Suprapubic skin (tissue), 4 donors: ENCODE measurements at regions not wholly inside any gene's neighbourhood (a gene's known extent, or its start where the extent isn't known, plus 50 kb on each side); places are given as distances from the start of the nearest gene placed in this dataset.

Source experiments
- DNase-seq, 2 donors: peaks; one replicate each; pipeline ENCODE4 v3.0.0-alpha.2; 2019; ENCODE audit warnings: low spot score in 2 of 2
- H3K27ac ChIP-seq: fragments of 200-600 bp; sonication (generic); one replicate; pipeline ENCODE4 v1.5.1; 2019
- H3K27me3 ChIP-seq: fragments of 200-600 bp; sonication (generic); one replicate; pipeline ENCODE4 v1.5.1; 2019
- H3K36me3 ChIP-seq: fragments of 200-600 bp; sonication (generic); one replicate; pipeline ENCODE4 v1.5.1; 2019
- H3K4me1 ChIP-seq: fragments of 200-600 bp; sonication (generic); one replicate; pipeline ENCODE4 v1.5.1; 2019
- H3K4me3 ChIP-seq: fragments of 200-600 bp; sonication (generic); one replicate; pipeline ENCODE4 v1.5.1; 2019; ENCODE audit warnings: mild to moderate bottlenecking
- H3K9me3 ChIP-seq: fragments of 200-600 bp; sonication (generic); one replicate; pipeline ENCODE4 v1.5.1; 2019
- EP300 ChIP-seq: sonication (generic); formaldehyde crosslinking; IDR thresholded peaks from one replicate; pipeline ENCODE4 v1.6.1; 2017; ENCODE audit warnings: antibody characterized with exemption
- POLR2A ChIP-seq, 2 donors: fragments of 450-650 bp; IDR thresholded peaks; one replicate each; pipeline ENCODE4 v1.6.1; 2017; ENCODE audit warnings: antibody characterized with exemption in 2 of 2, mild to moderate bottlenecking in 2 of 2, moderate library complexity in 2 of 2
- POLR2AphosphoS5 ChIP-seq, 3 donors: sonication (generic); formaldehyde crosslinking; IDR thresholded peaks; one replicate each; pipeline ENCODE4 v1.6.1; 2017; ENCODE audit warnings: antibody characterized with exemption in 3 of 3
- WGBS: methylation state at CpG from one replicate; pipeline ENCODE4 v1.1.5; 2018; 5-methylcytosine and 5-hydroxymethylcytosine counted together
- TF ChIP-seq, protein P1 (sequence below), 2 donors: fragments of 200-600 bp in 1 of 2; fragments of 450-650 bp in 1 of 2; sonication (generic) in 1 of 2; IDR thresholded peaks; one replicate each; pipeline ENCODE4 v1.5.1; 2016 to 2019; ENCODE audit warnings: antibody characterized with exemption in 2 of 2, mild to moderate bottlenecking in 1 of 2, moderate library complexity in 1 of 2

DNA sequence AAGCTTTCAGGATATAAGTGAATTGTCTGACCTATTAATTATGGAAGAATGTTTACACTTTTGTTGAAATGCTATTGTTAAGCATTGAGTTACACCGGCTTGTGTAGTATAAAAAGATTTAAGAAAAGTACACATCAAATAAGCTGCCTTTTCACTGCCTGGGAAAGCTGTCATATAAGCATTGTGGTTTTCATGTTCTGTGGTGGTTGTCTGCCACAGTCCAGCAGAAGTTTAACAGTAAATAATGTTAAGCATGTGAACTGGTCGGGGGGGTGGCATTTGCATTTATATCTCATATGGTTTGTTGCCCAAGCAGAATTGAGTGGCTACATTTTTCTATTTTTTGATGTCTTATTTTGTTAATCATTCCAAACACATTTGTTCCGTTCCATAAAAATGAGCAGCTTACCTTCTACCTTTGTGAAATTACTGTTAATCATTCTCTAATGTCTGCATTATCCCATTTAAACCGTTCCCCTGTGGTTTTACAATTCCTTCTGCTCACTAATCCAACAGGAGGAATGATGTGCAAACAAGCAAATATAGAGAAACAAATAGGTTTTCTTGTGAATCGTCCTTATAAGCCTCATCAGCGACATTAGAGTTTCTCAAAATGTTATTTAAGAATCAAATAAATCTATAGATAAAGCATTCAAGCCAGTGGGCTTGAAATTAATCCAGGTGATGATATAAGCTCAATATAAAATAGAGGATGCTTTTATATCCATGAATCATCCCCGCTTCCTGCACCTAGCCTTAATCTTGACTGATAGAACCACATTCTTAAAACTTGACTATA, 160.8 kb upstream of the SAMSN1 start:
- TF ChIP-seq, protein P1, sequence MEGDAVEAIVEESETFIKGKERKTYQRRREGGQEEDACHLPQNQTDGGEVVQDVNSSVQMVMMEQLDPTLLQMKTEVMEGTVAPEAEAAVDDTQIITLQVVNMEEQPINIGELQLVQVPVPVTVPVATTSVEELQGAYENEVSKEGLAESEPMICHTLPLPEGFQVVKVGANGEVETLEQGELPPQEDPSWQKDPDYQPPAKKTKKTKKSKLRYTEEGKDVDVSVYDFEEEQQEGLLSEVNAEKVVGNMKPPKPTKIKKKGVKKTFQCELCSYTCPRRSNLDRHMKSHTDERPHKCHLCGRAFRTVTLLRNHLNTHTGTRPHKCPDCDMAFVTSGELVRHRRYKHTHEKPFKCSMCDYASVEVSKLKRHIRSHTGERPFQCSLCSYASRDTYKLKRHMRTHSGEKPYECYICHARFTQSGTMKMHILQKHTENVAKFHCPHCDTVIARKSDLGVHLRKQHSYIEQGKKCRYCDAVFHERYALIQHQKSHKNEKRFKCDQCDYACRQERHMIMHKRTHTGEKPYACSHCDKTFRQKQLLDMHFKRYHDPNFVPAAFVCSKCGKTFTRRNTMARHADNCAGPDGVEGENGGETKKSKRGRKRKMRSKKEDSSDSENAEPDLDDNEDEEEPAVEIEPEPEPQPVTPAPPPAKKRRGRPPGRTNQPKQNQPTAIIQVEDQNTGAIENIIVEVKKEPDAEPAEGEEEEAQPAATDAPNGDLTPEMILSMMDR (IDR thresholded peaks at IDR 0.05) = no peak
- no peak for TF ChIP-seq EP300
- TF ChIP-seq POLR2AphosphoS5 (IDR thresholded peaks at IDR 0.05) = no peak
- no peak for TF ChIP-seq POLR2A (IDR thresholded peaks at IDR 0.05)
- WGBS = 66% methylated on average over 7 of the region's 7 CpGs

DNA sequence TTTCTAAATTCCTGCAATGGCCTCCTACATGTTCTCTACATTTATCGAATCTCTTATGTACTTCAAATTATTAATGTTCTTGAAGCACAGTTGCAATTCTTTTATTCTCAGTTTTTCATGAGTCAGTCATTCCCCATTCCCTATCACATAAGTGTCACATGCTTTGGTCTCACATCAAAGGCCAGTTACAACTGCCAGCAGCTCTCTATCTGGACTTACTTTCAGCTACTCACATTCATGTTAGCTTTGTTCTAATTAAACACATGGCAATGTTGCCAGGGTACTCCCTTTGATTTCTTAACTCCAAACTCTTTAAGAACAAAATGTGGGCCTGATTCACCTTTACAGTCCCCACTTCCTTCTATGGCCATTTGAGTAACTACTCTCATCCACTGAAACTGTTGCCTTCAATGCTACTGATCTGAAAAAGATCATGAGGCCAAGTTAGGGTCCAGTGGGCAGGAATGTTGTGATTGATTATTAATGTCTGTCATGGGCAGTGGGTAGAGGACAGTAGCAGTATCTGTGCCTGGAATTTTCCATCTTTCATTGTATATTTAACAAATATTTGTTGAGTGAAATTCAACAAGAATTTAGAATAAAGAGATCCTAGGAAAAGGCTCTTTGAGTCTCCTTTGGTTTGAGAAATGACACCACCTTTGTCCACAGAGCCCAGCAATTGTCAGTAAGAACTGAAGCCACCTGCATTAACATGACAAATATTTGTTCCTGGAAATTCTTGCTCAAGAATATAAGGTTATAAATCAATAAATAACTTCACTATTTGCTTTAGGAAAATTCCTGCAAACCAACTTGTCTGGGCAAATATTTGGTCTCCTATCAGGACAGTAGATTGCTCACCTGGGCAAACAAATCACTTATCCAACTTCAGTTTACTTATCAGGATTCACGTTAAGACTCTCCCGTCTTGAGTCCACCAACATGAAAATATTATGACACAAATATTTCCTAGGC, 153.6 kb upstream of the SAMSN1 start:
- no peak overlapping the region for H3K27ac ChIP-seq
- no peak for TF ChIP-seq EP300
- TF ChIP-seq, protein P1 (IDR thresholded peaks at IDR 0.05) = no peak
- no peak for TF ChIP-seq POLR2A (IDR thresholded peaks at IDR 0.05)
- no peak for TF ChIP-seq POLR2AphosphoS5 (IDR thresholded peaks at IDR 0.05)

More for the DNA sequence above, 160.8 kb upstream of the SAMSN1 start:
- Histone ChIP-seq H3K4me3 (no peak overlapping the region), H3K36me3 (no peaks in the 10 kb centered on the region), H3K27me3 (no peaks in the 10 kb centered on the region), H3K9me3 (no peaks in the 10 kb centered on the region), H3K4me1 (no peaks in the 10 kb centered on the region), H3K27ac (no peak overlapping the region)
- DNase-seq = no peak

GRCh38 chr21:14697769-14698168, 151.7 kb upstream of the SAMSN1 start:
- Histone ChIP-seq H3K9me3 (no peaks in the 10 kb centered on the region), H3K4me1 (no peaks in the 10 kb centered on the region), H3K4me3 (no peak overlapping the region), H3K36me3 (no peaks in the 10 kb centered on the region), H3K27me3 (no peaks in the 10 kb centered on the region), H3K27ac (no peak overlapping the region)
- no peak for DNase-seq
- no peak for TF ChIP-seq EP300
- TF ChIP-seq, protein P1 (IDR thresholded peaks at IDR 0.05) = no peak
- no peak for TF ChIP-seq POLR2AphosphoS5 (IDR thresholded peaks at IDR 0.05)
- TF ChIP-seq POLR2A (IDR thresholded peaks at IDR 0.05) = no peak
- 93% methylated on average over 1 of the region's 1 CpG for WGBS

More for the DNA sequence above, 153.6 kb upstream of the SAMSN1 start:
- Histone ChIP-seq H3K4me3 (no peak overlapping the region), H3K27me3 (no peaks in the 10 kb centered on the region), H3K36me3 (no peaks in the 10 kb centered on the region), H3K4me1 (no peaks in the 10 kb centered on the region), H3K9me3 (no peaks in the 10 kb centered on the region)
- WGBS = 59% methylated on average over 3 of the region's 3 CpGs
- DNase-seq = no peak

DNA sequence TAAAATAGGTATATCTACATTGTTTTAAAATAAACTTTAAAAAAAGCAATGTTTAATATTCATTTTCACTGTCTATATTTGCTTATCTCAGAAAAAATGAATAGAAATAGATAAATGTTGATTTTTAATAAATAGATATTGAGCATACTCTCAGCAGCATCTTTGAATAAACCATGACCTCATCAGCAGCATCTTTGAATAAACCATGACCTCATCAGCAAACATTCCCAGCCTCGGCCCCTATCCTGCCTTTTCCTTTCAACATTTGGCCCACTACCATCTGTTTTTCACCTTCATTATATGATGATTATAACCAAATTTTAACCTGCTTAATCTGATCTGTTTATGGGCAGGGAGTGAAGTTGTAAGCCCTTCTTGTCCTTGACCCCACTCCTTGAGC, 148.7 kb upstream of the SAMSN1 start:
- WGBS = 67% methylated on average over 1 of the region's 1 CpG
- TF ChIP-seq EP300 (no peak), POLR2A (IDR thresholded peaks at IDR 0.05) (no peak), POLR2AphosphoS5 (IDR thresholded peaks at IDR 0.05) (no peak)
- TF ChIP-seq, protein P1 (IDR thresholded peaks at IDR 0.05) = no peak
- Histone ChIP-seq H3K27ac (no peak overlapping the region), H3K4me1 (no peaks in the 10 kb centered on the region), H3K9me3 (no peaks in the 10 kb centered on the region), H3K27me3 (no peaks in the 10 kb centered on the region), H3K4me3 (no peak overlapping the region), H3K36me3 (no peaks in the 10 kb centered on the region)
- no peak for DNase-seq

DNA sequence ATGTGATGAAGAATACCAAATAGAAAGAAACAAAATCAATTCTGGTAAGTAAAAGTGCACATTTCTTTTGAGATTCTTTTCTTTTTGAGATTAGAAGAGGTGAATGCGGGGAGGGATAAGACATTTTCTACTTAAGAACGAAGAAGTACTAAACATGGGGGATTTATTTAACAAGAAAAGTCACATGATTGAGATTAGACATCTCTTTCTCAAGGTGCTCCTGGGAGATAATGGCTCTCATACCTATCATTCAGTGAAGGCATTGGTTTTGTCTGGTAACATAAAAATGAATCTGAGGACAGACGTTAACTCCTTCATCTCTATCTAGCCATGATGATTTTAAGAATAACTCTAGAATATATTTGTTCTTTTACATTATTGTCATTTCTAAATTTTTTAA, 147.9 kb upstream of the SAMSN1 start:
- Histone ChIP-seq H3K27me3 (no peaks in the 10 kb centered on the region), H3K4me3 (no peak overlapping the region), H3K27ac (no peak overlapping the region), H3K36me3 (no peaks in the 10 kb centered on the region), H3K9me3 (no peaks in the 10 kb centered on the region), H3K4me1 (no peaks in the 10 kb centered on the region)
- WGBS = 90% methylated on average over 3 of the region's 3 CpGs
- TF ChIP-seq POLR2AphosphoS5 (IDR thresholded peaks at IDR 0.05) (no peak), POLR2A (IDR thresholded peaks at IDR 0.05) (no peak), EP300 (no peak)
- TF ChIP-seq, protein P1 (IDR thresholded peaks at IDR 0.05) = no peak
- no peak for DNase-seq
